Fibroblast of skin of scalp (primary cell): ENCODE measurements at regions not wholly inside any gene's neighbourhood (a gene's known extent, or its start where the extent isn't known, plus 50 kb on each side); places are given as distances from the start of the nearest gene placed in this dataset.
A peak's percentile ranks its signal among the peaks of the same experiment; 100 is the strongest.

Experiments
- DNase-seq: peaks from one replicate; pipeline ENCODE4 v3.0.0-alpha.2; 2013

- no peak for DNase-seq
These were observed 665.4 kb upstream of the CAMK1G start for GRCh38 chr1:208918160-208918559.

- DNase-seq = peak; percentile 32
These were observed 664.1 kb upstream of the CAMK1G start for GRCh38 chr1:208919371-208919770.

- no peak for DNase-seq
These were observed 662.3 kb upstream of the CAMK1G start for GRCh38 chr1:208921259-208921658.

GRCh38 chr1:208923456-208923855 is 660.1 kb upstream of the CAMK1G start:
- no peak for DNase-seq

- DNase-seq = no peak
These were observed 659.4 kb upstream of the CAMK1G start for GRCh38 chr1:208923946-208924720.

- DNase-seq = no peak
These were observed 658.6 kb upstream of the CAMK1G start for GRCh38 chr1:208924928-208925327.

GRCh38 chr1:208928349-208929010 is 655.0 kb upstream of the CAMK1G start:
- DNase-seq = no peak

GRCh38 chr1:208929575-208929974 is 653.9 kb upstream of the CAMK1G start:
- DNase-seq = peak; percentile 61

GRCh38 chr1:208931936-208932335 is 651.6 kb upstream of the CAMK1G start:
- DNase-seq = no peak

- DNase-seq = no peak
These were observed 649.5 kb upstream of the CAMK1G start for GRCh38 chr1:208933984-208934525.

GRCh38 chr1:208934933-208935332 is 648.6 kb upstream of the CAMK1G start:
- DNase-seq = no peak

- DNase-seq = no peak
These were observed 647.9 kb upstream of the CAMK1G start for GRCh38 chr1:208935517-208936187.

- no peak for DNase-seq
These were observed 643.9 kb upstream of the CAMK1G start for GRCh38 chr1:208939537-208940085.

- peak; percentile 57 for DNase-seq
These were observed 641.0 kb upstream of the CAMK1G start for GRCh38 chr1:208942394-208943130.

- DNase-seq = no peak
These were observed 640.2 kb upstream of the CAMK1G start for GRCh38 chr1:208943291-208943690.

- no peak for DNase-seq
These were observed 638.5 kb upstream of the CAMK1G start for GRCh38 chr1:208944981-208945451.

- no peak for DNase-seq
These were observed 633.3 kb upstream of the CAMK1G start for GRCh38 chr1:208950206-208950605.

- no peak for DNase-seq
These were observed 632.4 kb upstream of the CAMK1G start for GRCh38 chr1:208951026-208951525.

- DNase-seq = no peak
These were observed 631.6 kb upstream of the CAMK1G start for GRCh38 chr1:208951908-208952307.

- DNase-seq = no peak
These were observed 620.6 kb upstream of the CAMK1G start for GRCh38 chr1:208962867-208963266.

- no peak for DNase-seq
These were observed 618.2 kb upstream of the CAMK1G start for GRCh38 chr1:208965351-208965750.

GRCh38 chr1:208967334-208967733 is 616.2 kb upstream of the CAMK1G start:
- DNase-seq = no peak
